Retinal pigment epithelial cell (primary cell): ENCODE measurements at regions not wholly inside any gene's neighbourhood (a gene's known extent, or its start where the extent isn't known, plus 50 kb on each side); places are given as distances from the start of the nearest gene placed in this dataset.

Source experiments
- DNase-seq: peaks from one replicate; pipeline ENCODE4 v3.0.0-alpha.2; 2010; ENCODE audit warnings: low read depth
- H3K4me3 ChIP-seq: 2 replicates; pipeline ENCODE4 v1.5.1; 2011; ENCODE audit warnings: mild to moderate bottlenecking, low read length, control low read depth, moderate library complexity
- TF ChIP-seq, protein P1 (sequence below): conservative IDR thresholded peaks from 2 replicates; pipeline ENCODE4 v1.5.1; 2011; ENCODE audit warnings: low read depth, low read length, control low read depth, inconsistent platforms

DNA sequence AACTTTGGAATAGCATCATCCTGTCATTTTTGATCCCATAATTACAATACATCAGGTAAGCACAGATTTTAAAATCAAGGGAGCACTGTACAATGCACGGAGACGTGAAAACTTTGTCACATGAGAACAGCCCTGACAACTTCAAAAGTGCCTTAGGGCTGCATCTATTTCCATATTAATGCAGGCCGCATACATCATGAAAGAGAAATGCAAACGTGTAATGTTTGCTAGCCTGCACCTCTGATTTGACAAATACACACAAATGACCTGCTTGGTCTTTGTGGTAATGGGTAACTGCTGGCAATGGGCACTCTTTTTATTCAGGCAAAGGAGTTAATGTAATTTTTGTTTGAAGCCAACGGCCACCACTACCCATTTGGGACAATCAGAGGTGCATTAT is 202.0 kb upstream of the EPHA4 start:
- TF ChIP-seq, protein P1, sequence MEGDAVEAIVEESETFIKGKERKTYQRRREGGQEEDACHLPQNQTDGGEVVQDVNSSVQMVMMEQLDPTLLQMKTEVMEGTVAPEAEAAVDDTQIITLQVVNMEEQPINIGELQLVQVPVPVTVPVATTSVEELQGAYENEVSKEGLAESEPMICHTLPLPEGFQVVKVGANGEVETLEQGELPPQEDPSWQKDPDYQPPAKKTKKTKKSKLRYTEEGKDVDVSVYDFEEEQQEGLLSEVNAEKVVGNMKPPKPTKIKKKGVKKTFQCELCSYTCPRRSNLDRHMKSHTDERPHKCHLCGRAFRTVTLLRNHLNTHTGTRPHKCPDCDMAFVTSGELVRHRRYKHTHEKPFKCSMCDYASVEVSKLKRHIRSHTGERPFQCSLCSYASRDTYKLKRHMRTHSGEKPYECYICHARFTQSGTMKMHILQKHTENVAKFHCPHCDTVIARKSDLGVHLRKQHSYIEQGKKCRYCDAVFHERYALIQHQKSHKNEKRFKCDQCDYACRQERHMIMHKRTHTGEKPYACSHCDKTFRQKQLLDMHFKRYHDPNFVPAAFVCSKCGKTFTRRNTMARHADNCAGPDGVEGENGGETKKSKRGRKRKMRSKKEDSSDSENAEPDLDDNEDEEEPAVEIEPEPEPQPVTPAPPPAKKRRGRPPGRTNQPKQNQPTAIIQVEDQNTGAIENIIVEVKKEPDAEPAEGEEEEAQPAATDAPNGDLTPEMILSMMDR: no peak
- H3K4me3 ChIP-seq: no peak overlapping the region
- no peak for DNase-seq

DNA sequence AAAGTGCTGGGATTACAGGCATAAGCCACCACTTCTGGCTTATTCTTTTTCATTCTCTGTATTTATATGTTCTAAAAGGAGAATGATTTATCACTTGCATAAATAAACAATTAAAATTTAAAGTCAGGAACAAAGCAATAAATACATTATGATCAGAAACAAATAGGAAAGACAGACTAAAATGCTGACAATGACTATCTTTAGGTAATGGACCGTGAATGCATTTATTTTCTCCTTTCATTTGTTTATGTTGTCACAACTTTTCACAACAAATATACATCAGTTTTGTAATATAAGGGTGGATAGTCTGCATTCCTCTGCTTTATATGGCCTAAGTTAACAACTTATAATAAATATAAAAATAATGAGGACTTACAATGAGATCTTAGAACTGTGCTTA is 199.2 kb upstream of the EPHA4 start:
- no peak overlapping the region for H3K4me3 ChIP-seq
- DNase-seq: no peak
- TF ChIP-seq, protein P1: no peak

DNA sequence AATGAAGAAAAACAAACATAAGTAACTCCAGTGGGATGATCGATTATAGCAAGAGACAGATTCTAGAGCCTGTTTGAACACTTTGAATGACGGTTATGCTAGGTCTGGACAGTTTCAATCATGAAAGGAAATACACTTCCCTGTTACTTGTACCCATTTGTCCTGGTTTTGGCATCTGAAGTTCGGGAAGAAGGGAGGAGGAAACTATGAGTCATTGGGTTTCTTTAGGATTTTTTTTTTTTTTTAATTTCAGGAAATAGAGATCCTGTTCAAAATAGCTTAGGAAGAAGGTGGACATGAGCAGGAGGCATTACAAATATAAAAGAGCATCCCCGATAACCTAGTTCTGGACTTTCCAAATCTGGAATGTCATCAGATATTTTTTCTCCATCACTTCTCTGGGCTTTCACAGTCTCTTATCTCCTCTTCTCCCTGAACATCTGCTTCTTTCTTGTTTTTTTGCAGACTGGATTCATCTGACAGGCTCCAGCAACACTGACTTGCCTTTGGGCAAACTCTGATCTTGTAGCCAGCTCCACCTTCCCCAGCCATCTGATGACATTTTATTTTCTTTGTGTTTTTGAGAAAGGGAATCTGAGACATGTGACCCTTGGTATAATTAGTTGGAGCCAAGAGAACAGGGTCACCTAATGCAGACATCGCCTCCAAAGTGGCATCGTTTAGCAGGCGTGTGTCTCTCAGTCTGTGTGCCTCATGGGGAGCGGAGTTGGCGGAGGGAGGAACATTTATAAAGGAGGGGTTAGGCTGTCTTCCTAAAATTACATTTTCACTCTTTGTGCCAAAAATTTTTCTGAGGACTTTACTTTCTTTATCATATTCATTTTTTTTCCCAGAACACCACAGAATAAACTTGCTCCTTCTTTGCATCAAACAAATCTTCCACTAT is 195.3 kb upstream of the EPHA4 start:
- DNase-seq: no peak
- H3K4me3 ChIP-seq: no peak overlapping the region
- TF ChIP-seq, protein P1: no peak

DNA sequence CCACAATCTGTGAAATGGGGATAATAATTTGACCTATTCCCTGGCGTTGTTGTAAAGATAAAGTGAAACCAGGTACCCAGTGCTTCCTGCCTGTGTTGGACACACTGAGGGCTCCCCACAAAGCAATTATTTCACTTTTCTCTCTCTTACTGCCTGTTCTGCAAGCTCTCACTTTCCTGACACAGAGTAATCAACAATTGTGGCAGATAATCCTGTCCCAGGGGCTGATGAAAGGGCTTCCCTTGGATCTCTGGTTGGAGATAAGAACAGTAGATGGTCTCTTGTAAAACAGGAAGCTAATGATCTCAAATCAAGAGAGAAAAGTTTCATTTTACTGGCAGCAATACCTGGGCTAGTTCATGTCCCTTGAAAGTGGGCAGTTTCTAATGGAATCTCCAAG is 190.4 kb upstream of the EPHA4 start:
- TF ChIP-seq, protein P1: no peak
- H3K4me3 ChIP-seq: no peak overlapping the region
- DNase-seq: no peak

DNA sequence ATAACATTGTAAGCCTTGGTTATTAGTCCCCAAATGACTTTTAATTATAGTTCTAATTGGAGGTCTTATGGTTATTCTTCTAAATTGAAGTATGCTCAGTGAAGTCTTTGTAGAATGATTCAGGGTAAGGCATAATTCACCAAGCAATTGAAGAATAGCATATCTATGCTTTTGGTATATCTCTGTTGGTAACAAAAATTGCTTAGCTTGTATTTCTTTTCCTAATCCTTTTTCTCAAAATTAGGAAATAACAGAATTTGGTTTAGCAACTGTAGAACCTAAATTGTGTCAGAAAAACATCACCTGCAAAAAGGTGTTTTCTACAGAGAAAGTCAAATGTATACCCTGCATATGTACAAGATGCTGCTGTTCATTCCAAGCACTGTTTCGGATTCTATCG is 189.2 kb upstream of the EPHA4 start:
- DNase-seq: no peak
- no peak overlapping the region for H3K4me3 ChIP-seq
- TF ChIP-seq, protein P1: no peak

DNA sequence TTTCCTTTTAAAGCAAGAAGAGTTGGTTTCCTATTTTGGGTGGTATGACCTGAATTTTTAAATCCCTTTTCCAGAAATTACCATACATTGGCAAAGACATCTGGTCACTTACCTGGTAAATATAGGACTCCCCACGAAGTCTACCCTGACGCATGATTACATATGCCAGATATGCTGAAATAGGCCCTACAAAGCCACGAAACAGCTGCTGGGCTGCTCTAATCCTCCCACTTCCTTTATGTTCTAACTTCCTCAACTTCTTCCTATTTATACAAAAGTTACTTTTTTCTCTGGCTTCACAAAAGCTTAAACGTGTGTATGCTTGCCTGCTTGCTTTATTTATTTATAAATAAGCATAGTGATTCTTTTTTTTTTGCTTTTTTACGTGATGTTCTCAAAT is 186.0 kb upstream of the EPHA4 start:
- TF ChIP-seq, protein P1: no peak
- no peak overlapping the region for H3K4me3 ChIP-seq
- DNase-seq: no peak

DNA sequence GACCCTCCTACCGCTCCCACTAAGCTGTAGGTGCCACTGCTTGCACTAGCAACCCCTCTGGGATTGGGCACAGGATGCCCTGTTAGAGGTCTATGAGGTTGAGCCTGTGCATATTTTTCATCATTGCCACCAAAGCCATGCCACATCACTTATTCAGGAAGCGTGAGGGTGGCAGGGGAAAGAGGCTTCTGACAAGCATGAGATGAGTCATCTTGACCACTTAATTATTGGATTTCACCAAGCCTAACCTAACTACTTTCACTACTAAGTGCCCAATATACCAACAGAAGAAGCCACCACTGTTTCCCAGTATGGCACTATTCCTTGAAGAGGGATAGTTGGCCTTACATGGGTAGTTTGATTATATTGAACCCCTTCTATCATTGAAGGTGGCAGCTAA is 181.3 kb upstream of the EPHA4 start:
- TF ChIP-seq, protein P1: no peak
- H3K4me3 ChIP-seq: no peak overlapping the region
- DNase-seq: no peak
